HCT116 (cell line): ENCODE measurements at regions not wholly inside any gene's neighbourhood (a gene's known extent, or its start where the extent isn't known, plus 50 kb on each side); places are given as distances from the start of the nearest gene placed in this dataset.

Experiments
- ATAC-seq: fragments of 200-7000 bp; cut with Tn5 transposase; 2 replicates; pipeline ENCODE4 v1.9.1; 2020; ENCODE audit warnings: mild to moderate bottlenecking, moderate library complexity
- BruUV-seq: library from RNA; stranded (reverse); fragments of 400-500 nt; replicated peaks from 2 replicates; lab custom pipeline; 2021; lab: Mats Ljungman, UMichigan
- CTCF ChIA-PET: fragments of 300-600 bp; sonication (Branson Sonifier 250); formaldehyde crosslinking; loops from one replicate; lab custom pipeline; 2021; ENCODE audit warnings: antibody characterized with exemption; lab: Charles Lee
- POLR2A ChIA-PET: fragments of 300-600, 350-600 bp; sonication (Branson Sonifier 250); formaldehyde crosslinking; loops from one replicate; lab custom pipeline; 2021; ENCODE audit warnings: antibody characterized with exemption; lab: Charles Lee
- RAD21 ChIA-PET, 2 experiments: fragments of 300-600 bp; sonication (Branson Sonifier 250); formaldehyde crosslinking; loops; one replicate each; lab custom pipeline; 2023; ENCODE audit warnings: low total read pairs in 2 of 2; ENCODE audit not compliant: uncharacterized antibody in 2 of 2, unreplicated experiment in 2 of 2, low non-redundant PET in 1 of 2; lab: Charles Lee
- DNase-seq: peaks from one replicate; pipeline ENCODE4 v3.0.0-alpha.2; 2010; ENCODE audit warnings: low read depth, low spot score
- H2AFZ ChIP-seq: fragments of 200-600 bp; shearing (Covaris generic), sonication (generic); 2 replicates; pipeline ENCODE4 v1.6.1; 2017; ENCODE audit warnings: low read depth, mixed run types, mixed read lengths, antibody characterized with exemption, low read length; ENCODE audit not compliant: poor library complexity, severe bottlenecking
- H3K27ac ChIP-seq: 2 replicates; pipeline ENCODE4 v1.5.1; 2012; ENCODE audit warnings: low read depth, low read length
- H3K27me3 ChIP-seq: fragments of 200-600 bp; sonication (generic); 2 replicates; pipeline ENCODE4 v1.6.1; 2016; ENCODE audit warnings: mixed run types, low read length, mixed read lengths; ENCODE audit not compliant: insufficient read depth
- H3K36me3 ChIP-seq, 2 experiments: fragments of 200-500 bp in 1 of 2; fragments of 200-600 bp in 1 of 2; sonication (Bioruptor generic) in 1 of 2; sonication (generic) in 1 of 2; 2 replicates each; pipeline versions ENCODE4 v1.5.1 to v1.6.1; 2014 to 2016; ENCODE audit warnings: low read length in 2 of 2, inconsistent platforms in 1 of 2, mixed read lengths in 1 of 2, mixed run types in 1 of 2; ENCODE audit not compliant: insufficient read depth in 2 of 2, control insufficient read depth in 1 of 2
- H3K4me1 ChIP-seq, 2 experiments: fragments of 200-600 bp in 1 of 2; sonication (generic) in 1 of 2; 2 replicates each; pipeline versions ENCODE4 v1.5.1 to v1.6.1; 2012 to 2017; ENCODE audit warnings: low read length in 2 of 2, inconsistent platforms in 1 of 2, mild to moderate bottlenecking in 1 of 2, mixed read lengths in 1 of 2, mixed run types in 1 of 2, moderate library complexity in 1 of 2; ENCODE audit not compliant: insufficient read depth in 2 of 2, control insufficient read depth in 1 of 2
- H3K4me2 ChIP-seq: fragments of 200-600 bp; sonication (generic); 2 replicates; pipeline ENCODE4 v1.6.1; 2017; ENCODE audit warnings: mixed run types, low read length, mixed read lengths
- H3K4me3 ChIP-seq, 2 experiments: fragments of 200-600 bp in 1 of 2; sonication (generic) in 1 of 2; replicated peaks in 1 of 2; 2 replicates each; pipeline ENCODE4 v1.5.1; 2011 to 2016; ENCODE audit warnings: low read length in 2 of 2, control low read depth in 1 of 2, low read depth in 1 of 2, mild to moderate bottlenecking in 1 of 2, mixed read lengths in 1 of 2, mixed run types in 1 of 2
- H3K79me2 ChIP-seq: fragments of 200-600 bp; sonication (generic); 2 replicates; pipeline ENCODE4 v1.6.1; 2017; ENCODE audit warnings: mild to moderate bottlenecking, mixed run types, low read length, moderate library complexity, mixed read lengths; ENCODE audit not compliant: insufficient read depth
- H3K9ac ChIP-seq: fragments of 200-600 bp; sonication (generic); 2 replicates; pipeline ENCODE4 v1.6.1; 2016; ENCODE audit warnings: low read length, mixed read lengths
- H3K9me2 ChIP-seq: fragments of 200-600 bp; sonication (generic), shearing (Covaris generic); 2 replicates; pipeline ENCODE4 v1.6.1; 2017; ENCODE audit warnings: mixed run types, mild to moderate bottlenecking, moderate library complexity; ENCODE audit not compliant: insufficient read depth
- H3K9me3 ChIP-seq, 2 experiments: fragments of 200-500 bp in 1 of 2; fragments of 200-600 bp in 1 of 2; sonication (Bioruptor generic) in 1 of 2; sonication (generic) in 1 of 2; 2 replicates each; pipeline ENCODE4 v1.6.1; 2014 to 2017; ENCODE audit warnings: low read length in 2 of 2, mixed read lengths in 2 of 2, inconsistent platforms in 1 of 2, low read depth in 1 of 2, mild to moderate bottlenecking in 1 of 2, mixed run types in 1 of 2, moderate library complexity in 1 of 2; ENCODE audit not compliant: control insufficient read depth in 1 of 2, insufficient read depth in 1 of 2
- H4K20me1 ChIP-seq: fragments of 200-600 bp; sonication (generic), shearing (Covaris generic); 2 replicates; pipeline ENCODE4 v1.6.1; 2017; ENCODE audit warnings: mixed run types, mild to moderate bottlenecking, moderate library complexity; ENCODE audit not compliant: insufficient read depth
- CBX3 ChIP-seq: IDR thresholded peaks from 2 replicates; pipeline ENCODE4 v1.6.1; 2012; ENCODE audit warnings: low read depth
- CTCF ChIP-seq, 3 experiments: fragments of 200-600 bp in 1 of 3; sonication (generic) in 1 of 3; IDR thresholded peaks in 2 of 3; conservative IDR thresholded peaks in 1 of 3; 2 replicates each; pipeline ENCODE4 v1.5.1; 2012 to 2017; ENCODE audit warnings: low read depth in 2 of 3, low read length in 2 of 3, antibody characterized with exemption in 1 of 3, borderline replicate concordance in 1 of 3, control low read depth in 1 of 3, mild to moderate bottlenecking in 1 of 3, mixed read lengths in 1 of 3, mixed run types in 1 of 3, moderate library complexity in 1 of 3; ENCODE audit not compliant: insufficient read depth in 1 of 3
- FOSL1 ChIP-seq: IDR thresholded peaks from 2 replicates; pipeline ENCODE4 v1.6.1; 2012; ENCODE audit warnings: low read depth
- SIN3A ChIP-seq: IDR thresholded peaks from 2 replicates; pipeline ENCODE4 v1.6.1; 2012; ENCODE audit warnings: low read depth
- SRF ChIP-seq: IDR thresholded peaks from 2 replicates; pipeline ENCODE4 v1.6.1; 2012; ENCODE audit warnings: low read depth
- TCF7L2 ChIP-seq: IDR thresholded peaks from 2 replicates; pipeline ENCODE4 v1.7.0; 2011; ENCODE audit warnings: borderline replicate concordance, inconsistent platforms; ENCODE audit not compliant: insufficient read depth, insufficient read length; ENCODE audit errors: extremely low read depth
- ZNF274 ChIP-seq: fragments of 200-500 bp; sonication (Bioruptor generic); IDR thresholded peaks from 2 replicates; pipeline ENCODE4 v1.6.1; 2014; ENCODE audit warnings: mild to moderate bottlenecking, low read depth, low read length, inconsistent platforms
- intact Hi-C: fragments of 100-400 bp; cut with micrococcal nuclease; formaldehyde crosslinking; loops from 2 replicates; pipeline ENCODE4 v1.10.0; 2022
- TF ChIP-seq, protein P1 (sequence below): IDR thresholded peaks from 2 replicates; pipeline ENCODE4 v1.6.1; 2012
- TF ChIP-seq, protein P2 (sequence below): IDR thresholded peaks from 2 replicates; pipeline ENCODE4 v1.6.1; 2012
- TF ChIP-seq, protein P3 (sequence below): IDR thresholded peaks from 2 replicates; pipeline ENCODE4 v1.6.1; 2012; ENCODE audit warnings: low read depth

GRCh38 chr6:84469144-84469543 is 241.7 kb upstream of the CEP162 start (continued):
- TF ChIP-seq CTCF (IDR thresholded peaks at IDR 0.05 in 2 of 3, conservative IDR thresholded peaks at IDR 0.05 in 1 of 3; ENCODE audit: borderline replicate concordance in 1 of 3, insufficient read depth in 1 of 3, low read depth in 2 of 3, low read length in 2 of 3): no peak

GRCh38 chr6:84467296-84467695 is 239.9 kb upstream of the CEP162 start:
- no peak overlapping the region for H3K4me3 ChIP-seq
- intact Hi-C loops: no loop called here
- no peak for DNase-seq
- ChIA-PET POLR2A (no interaction called here), CTCF (no interaction called here), RAD21 (no interaction called here)
- H3K79me2 ChIP-seq: no peaks in the 10 kb centered on the region
- no peaks in the 10 kb centered on the region for H3K9me2 ChIP-seq
- H3K9ac ChIP-seq: no peak overlapping the region
- H3K4me1 ChIP-seq: peaks cover 0 to 6% of the 10 kb centered on the region in 2 experiments; a peak in 1 of 4 replicates
- H2AFZ ChIP-seq: no peak overlapping the region
- no peaks in the 10 kb centered on the region for H3K27me3 ChIP-seq
- H3K27ac ChIP-seq: no peak overlapping the region
- no peaks in the 10 kb centered on the region for H4K20me1 ChIP-seq
- no peak overlapping the region for H3K4me2 ChIP-seq
- TF ChIP-seq CTCF (IDR thresholded peaks at IDR 0.05 in 2 of 3, conservative IDR thresholded peaks at IDR 0.05 in 1 of 3; ENCODE audit: borderline replicate concordance in 1 of 3, insufficient read depth in 1 of 3, low read depth in 2 of 3, low read length in 2 of 3): no peak
- TF ChIP-seq, protein P1, sequence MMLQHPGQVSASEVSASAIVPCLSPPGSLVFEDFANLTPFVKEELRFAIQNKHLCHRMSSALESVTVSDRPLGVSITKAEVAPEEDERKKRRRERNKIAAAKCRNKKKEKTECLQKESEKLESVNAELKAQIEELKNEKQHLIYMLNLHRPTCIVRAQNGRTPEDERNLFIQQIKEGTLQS: no peak
- no peak for TF ChIP-seq CBX3
- TF ChIP-seq, protein P2, sequence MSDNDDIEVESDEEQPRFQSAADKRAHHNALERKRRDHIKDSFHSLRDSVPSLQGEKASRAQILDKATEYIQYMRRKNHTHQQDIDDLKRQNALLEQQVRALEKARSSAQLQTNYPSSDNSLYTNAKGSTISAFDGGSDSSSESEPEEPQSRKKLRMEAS: no peak
- TF ChIP-seq, protein P3, sequence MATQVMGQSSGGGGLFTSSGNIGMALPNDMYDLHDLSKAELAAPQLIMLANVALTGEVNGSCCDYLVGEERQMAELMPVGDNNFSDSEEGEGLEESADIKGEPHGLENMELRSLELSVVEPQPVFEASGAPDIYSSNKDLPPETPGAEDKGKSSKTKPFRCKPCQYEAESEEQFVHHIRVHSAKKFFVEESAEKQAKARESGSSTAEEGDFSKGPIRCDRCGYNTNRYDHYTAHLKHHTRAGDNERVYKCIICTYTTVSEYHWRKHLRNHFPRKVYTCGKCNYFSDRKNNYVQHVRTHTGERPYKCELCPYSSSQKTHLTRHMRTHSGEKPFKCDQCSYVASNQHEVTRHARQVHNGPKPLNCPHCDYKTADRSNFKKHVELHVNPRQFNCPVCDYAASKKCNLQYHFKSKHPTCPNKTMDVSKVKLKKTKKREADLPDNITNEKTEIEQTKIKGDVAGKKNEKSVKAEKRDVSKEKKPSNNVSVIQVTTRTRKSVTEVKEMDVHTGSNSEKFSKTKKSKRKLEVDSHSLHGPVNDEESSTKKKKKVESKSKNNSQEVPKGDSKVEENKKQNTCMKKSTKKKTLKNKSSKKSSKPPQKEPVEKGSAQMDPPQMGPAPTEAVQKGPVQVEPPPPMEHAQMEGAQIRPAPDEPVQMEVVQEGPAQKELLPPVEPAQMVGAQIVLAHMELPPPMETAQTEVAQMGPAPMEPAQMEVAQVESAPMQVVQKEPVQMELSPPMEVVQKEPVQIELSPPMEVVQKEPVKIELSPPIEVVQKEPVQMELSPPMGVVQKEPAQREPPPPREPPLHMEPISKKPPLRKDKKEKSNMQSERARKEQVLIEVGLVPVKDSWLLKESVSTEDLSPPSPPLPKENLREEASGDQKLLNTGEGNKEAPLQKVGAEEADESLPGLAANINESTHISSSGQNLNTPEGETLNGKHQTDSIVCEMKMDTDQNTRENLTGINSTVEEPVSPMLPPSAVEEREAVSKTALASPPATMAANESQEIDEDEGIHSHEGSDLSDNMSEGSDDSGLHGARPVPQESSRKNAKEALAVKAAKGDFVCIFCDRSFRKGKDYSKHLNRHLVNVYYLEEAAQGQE: no peak
- no peak for TF ChIP-seq ZNF274
- no peak for TF ChIP-seq FOSL1
- no peak for TF ChIP-seq SRF
- no peak for TF ChIP-seq SIN3A
- no peak for TF ChIP-seq TCF7L2
- H3K36me3 ChIP-seq: no peaks in the 10 kb centered on the region
- H3K9me3 ChIP-seq: no peaks in the 10 kb centered on the region
- ATAC-seq: no peak
- BruUV-seq: no TSS peak
